ENCODE measurements at regions not wholly inside any gene's neighbourhood (a gene's known extent, or its start where the extent isn't known, plus 50 kb on each side); places are given as distances from the start of the nearest gene placed in this dataset.

- H3K27me3 ChIP-seq = no peaks in the 10 kb centered on the region
- H3K36me3 ChIP-seq = no peaks in the 10 kb centered on the region
- intact Hi-C loops (cut with DNase I; ENCODE audit: low total_unique reads) = no loop called here
- no peak overlapping the region for H3K27ac ChIP-seq
- TF ChIP-seq POLR2A (IDR thresholded peaks at IDR 0.05) (no peak), CTCF (IDR thresholded peaks at IDR 0.05) (no peak), POLR2AphosphoS5 (IDR thresholded peaks at IDR 0.05) (no peak)
- DNase-seq (ENCODE audit: low spot score in 2 of 2) = no peak
- no peak overlapping the region for H3K4me3 ChIP-seq
- H3K9me3 ChIP-seq = no peaks in the 10 kb centered on the region
- H3K4me1 ChIP-seq = no peaks in the 10 kb centered on the region
Measured at GRCh38 chr3:31210068-31210645, 315.7 kb upstream of the GADL1 start.

GRCh38 chr3:31213869-31214486 lies 318.7 kb upstream of the STT3B start:
- no peaks in the 10 kb centered on the region for H3K27me3 ChIP-seq
- H3K27ac ChIP-seq = no peak overlapping the region
- TF ChIP-seq CTCF (IDR thresholded peaks at IDR 0.05) (no peak), POLR2AphosphoS5 (IDR thresholded peaks at IDR 0.05) (no peak), POLR2A (IDR thresholded peaks at IDR 0.05) (no peak)
- DNase-seq (ENCODE audit: low spot score in 2 of 2) = no peak
- H3K4me3 ChIP-seq = no peak overlapping the region
- no peaks in the 10 kb centered on the region for H3K4me1 ChIP-seq
- intact Hi-C loops (cut with DNase I; ENCODE audit: low total_unique reads) = no loop called here
- no peaks in the 10 kb centered on the region for H3K9me3 ChIP-seq
- H3K36me3 ChIP-seq = no peaks in the 10 kb centered on the region

- DNase-seq (ENCODE audit: low spot score in 2 of 2) = no peak
- Histone ChIP-seq H3K4me1 (no peaks in the 10 kb centered on the region), H3K4me3 (no peak overlapping the region), H3K9me3 (no peaks in the 10 kb centered on the region), H3K36me3 (no peaks in the 10 kb centered on the region), H3K27ac (no peak overlapping the region), H3K27me3 (no peaks in the 10 kb centered on the region)
- intact Hi-C loops (cut with DNase I; ENCODE audit: low total_unique reads) = no loop called here
- no peak for TF ChIP-seq POLR2AphosphoS5 (IDR thresholded peaks at IDR 0.05)
- no peak for TF ChIP-seq POLR2A (IDR thresholded peaks at IDR 0.05)
- TF ChIP-seq CTCF (IDR thresholded peaks at IDR 0.05) = no peak
Measured at GRCh38 chr3:31218082-31218481, 314.6 kb upstream of the STT3B start.

GRCh38 chr3:31219131-31219843 lies 313.4 kb upstream of the STT3B start:
- H3K4me3 ChIP-seq = no peak overlapping the region
- no peak overlapping the region for H3K27ac ChIP-seq
- no peaks in the 10 kb centered on the region for H3K27me3 ChIP-seq
- intact Hi-C loops (cut with DNase I; ENCODE audit: low total_unique reads) = no loop called here
- TF ChIP-seq CTCF (IDR thresholded peaks at IDR 0.05) (no peak), POLR2AphosphoS5 (IDR thresholded peaks at IDR 0.05) (no peak), POLR2A (IDR thresholded peaks at IDR 0.05) (no peak)
- no peaks in the 10 kb centered on the region for H3K36me3 ChIP-seq
- no peaks in the 10 kb centered on the region for H3K4me1 ChIP-seq
- DNase-seq (ENCODE audit: low spot score in 2 of 2) = no peak
- no peaks in the 10 kb centered on the region for H3K9me3 ChIP-seq

- no peaks in the 10 kb centered on the region for H3K27me3 ChIP-seq
- no peaks in the 10 kb centered on the region for H3K9me3 ChIP-seq
- no peaks in the 10 kb centered on the region for H3K4me1 ChIP-seq
- intact Hi-C loops (cut with DNase I; ENCODE audit: low total_unique reads) = no loop called here
- no peak for DNase-seq (ENCODE audit: low spot score in 2 of 2)
- no peak overlapping the region for H3K4me3 ChIP-seq
- TF ChIP-seq POLR2AphosphoS5 (IDR thresholded peaks at IDR 0.05) (no peak), CTCF (IDR thresholded peaks at IDR 0.05) (no peak), POLR2A (IDR thresholded peaks at IDR 0.05) (no peak)
- no peak overlapping the region for H3K27ac ChIP-seq
- no peaks in the 10 kb centered on the region for H3K36me3 ChIP-seq
Measured at GRCh38 chr3:31220431-31220830, 312.3 kb upstream of the STT3B start.

Data from breast epithelium (tissue), 4 donors.